GM23248 (cell line): ENCODE measurements at regions not wholly inside any gene's neighbourhood (a gene's known extent, or its start where the extent isn't known, plus 50 kb on each side); places are given as distances from the start of the nearest gene placed in this dataset.

Experiments
- DNase-seq: peaks from one replicate; pipeline ENCODE4 v3.0.0-alpha.2; 2015
- H2AFZ ChIP-seq: fragments of 200-600 bp; sonication (generic); 2 replicates; pipeline ENCODE4 v1.6.1; 2016; ENCODE audit warnings: antibody characterized with exemption
- H3F3A ChIP-seq: fragments of 200-600 bp; sonication (generic); 2 replicates; pipeline ENCODE4 v1.6.1; 2016; ENCODE audit warnings: mild to moderate bottlenecking, antibody characterized with exemption, mixed run types; ENCODE audit not compliant: insufficient read depth
- H3K27ac ChIP-seq: fragments of 200-600 bp; sonication (generic); 2 replicates; pipeline ENCODE4 v1.5.1; 2016; ENCODE audit warnings: mild to moderate bottlenecking
- H3K27me3 ChIP-seq: fragments of 200-600 bp; sonication (generic); replicated peaks from 2 replicates; pipeline ENCODE4 v1.6.1; 2016; ENCODE audit warnings: mild to moderate bottlenecking; ENCODE audit not compliant: insufficient read depth
- H3K36me3 ChIP-seq: fragments of 200-600 bp; sonication (generic); 2 replicates; pipeline ENCODE4 v1.6.1; 2016; ENCODE audit warnings: low read depth, mild to moderate bottlenecking
- H3K4me1 ChIP-seq: fragments of 200-600 bp; sonication (generic); 2 replicates; pipeline ENCODE4 v1.6.1; 2016; ENCODE audit warnings: mild to moderate bottlenecking; ENCODE audit not compliant: insufficient read depth
- H3K4me2 ChIP-seq: fragments of 200-600 bp; sonication (generic); one replicate; pipeline ENCODE4 v1.6.1; 2016; ENCODE audit warnings: mild to moderate bottlenecking; ENCODE audit not compliant: unreplicated experiment
- H3K4me3 ChIP-seq: fragments of 200-600 bp; sonication (generic); 2 replicates; pipeline ENCODE4 v1.5.1; 2016; ENCODE audit warnings: mild to moderate bottlenecking
- H3K79me2 ChIP-seq: fragments of 200-600 bp; sonication (generic); 2 replicates; pipeline ENCODE4 v1.6.1; 2016; ENCODE audit warnings: mild to moderate bottlenecking; ENCODE audit not compliant: insufficient read depth
- H3K9ac ChIP-seq: fragments of 200-600 bp; sonication (generic); 2 replicates; pipeline ENCODE4 v1.6.1; 2016; ENCODE audit warnings: mild to moderate bottlenecking
- H3K9me2 ChIP-seq: fragments of 200-600 bp; sonication (generic); 2 replicates; pipeline ENCODE4 v1.6.1; 2016; ENCODE audit warnings: mixed run types, mild to moderate bottlenecking, moderate library complexity; ENCODE audit not compliant: insufficient read depth
- H3K9me3 ChIP-seq: fragments of 200-600 bp; sonication (generic); one replicate; pipeline ENCODE4 v1.6.1; 2017; ENCODE audit warnings: low read depth
- H4K20me1 ChIP-seq: fragments of 200-600 bp; sonication (generic); 2 replicates; pipeline ENCODE4 v1.6.0; 2016; ENCODE audit not compliant: insufficient read depth
- EZH2 ChIP-seq: fragments of 200-600 bp; sonication (generic); IDR thresholded peaks from 2 replicates; pipeline ENCODE4 v1.6.1; 2018; ENCODE audit warnings: antibody characterized with exemption, mild to moderate bottlenecking; ENCODE audit not compliant: insufficient read depth, poor library complexity, severe bottlenecking
- EZH2phosphoT487 ChIP-seq: fragments of 200-600 bp; sonication (generic); IDR thresholded peaks from 2 replicates; pipeline ENCODE4 v1.6.1; 2018; ENCODE audit warnings: antibody characterized with exemption, moderate library complexity, mild to moderate bottlenecking, low read depth; ENCODE audit not compliant: insufficient read depth
- WGBS, 2 experiments: methylation state at CpG; one replicate each; pipeline ENCODE4 v1.1.6; 2015 to 2017; ENCODE audit warnings: low lambda C conversion rate in 2 of 2, low coverage in 1 of 2; ENCODE audit errors: missing lambda C conversion rate in 2 of 2; 5-methylcytosine and 5-hydroxymethylcytosine counted together
- in situ Hi-C: fragments of 300-500 bp; cut with MboI; formaldehyde crosslinking; loops from 2 replicates; pipeline ENCODE4 v1.15.0; 2020

GRCh38 chr7:86207740-86208139, 436.0 kb upstream of the GRM3 start:
- Histone ChIP-seq H3K27ac (no peak overlapping the region), H3F3A (no peaks in the 10 kb centered on the region), H2AFZ (no peak overlapping the region), H3K4me1 (no peaks in the 10 kb centered on the region), H4K20me1 (no peaks in the 10 kb centered on the region), H3K36me3 (no peaks in the 10 kb centered on the region), H3K4me2 (no peak overlapping the region), H3K9ac (no peak overlapping the region), H3K79me2 (no peaks in the 10 kb centered on the region), H3K27me3 (no peaks in the 10 kb centered on the region), H3K9me3 (no peaks in the 10 kb centered on the region), H3K9me2 (no peaks in the 10 kb centered on the region), H3K4me3 (no peak overlapping the region)
- no peak for TF ChIP-seq EZH2
- TF ChIP-seq EZH2phosphoT487, result no peak
- 13 to 14% methylated on average over 3 of the region's 3 CpGs for WGBS, 2 experiments
- in situ Hi-C loops, result no loop called here
- DNase-seq, result no peak

- WGBS, 2 experiments, result 7 to 8% methylated on average over 3 of the region's 3 CpGs
- TF ChIP-seq EZH2 (no peak), EZH2phosphoT487 (no peak)
- H3K27ac ChIP-seq, result no peak overlapping the region
- no peaks in the 10 kb centered on the region for H3F3A ChIP-seq
- H4K20me1 ChIP-seq, result no peaks in the 10 kb centered on the region
- H2AFZ ChIP-seq, result no peak overlapping the region
- H3K36me3 ChIP-seq, result no peaks in the 10 kb centered on the region
- H3K9ac ChIP-seq, result no peak overlapping the region
- H3K9me3 ChIP-seq, result no peaks in the 10 kb centered on the region
- DNase-seq, result no peak
- in situ Hi-C loops, result no loop called here
- no peak overlapping the region for H3K4me3 ChIP-seq
- H3K4me1 ChIP-seq, result no peaks in the 10 kb centered on the region
- no peaks in the 10 kb centered on the region for H3K9me2 ChIP-seq
- no peaks in the 10 kb centered on the region for H3K27me3 ChIP-seq
- H3K4me2 ChIP-seq, result no peak overlapping the region
- no peaks in the 10 kb centered on the region for H3K79me2 ChIP-seq
These were observed 440.9 kb upstream of the GRM3 start for GRCh38 chr7:86202833-86203232.

GRCh38 chr7:86201767-86202166, 441.9 kb upstream of the GRM3 start:
- TF ChIP-seq EZH2phosphoT487 (no peak), EZH2 (no peak)
- Histone ChIP-seq H3K79me2 (no peaks in the 10 kb centered on the region), H3F3A (no peaks in the 10 kb centered on the region), H3K36me3 (no peaks in the 10 kb centered on the region), H2AFZ (no peak overlapping the region), H3K4me2 (no peak overlapping the region), H3K27ac (no peak overlapping the region), H3K9me3 (no peaks in the 10 kb centered on the region), H3K4me1 (no peaks in the 10 kb centered on the region), H3K4me3 (no peak overlapping the region), H3K27me3 (no peaks in the 10 kb centered on the region), H4K20me1 (no peaks in the 10 kb centered on the region), H3K9me2 (no peaks in the 10 kb centered on the region), H3K9ac (no peak overlapping the region)
- 40 to 41% methylated on average over 5 of the region's 5 CpGs for WGBS, 2 experiments
- no peak for DNase-seq
- in situ Hi-C loops, result no loop called here

GRCh38 chr7:86199881-86200614, 443.7 kb upstream of the GRM3 start:
- H3F3A ChIP-seq, result no peaks in the 10 kb centered on the region
- H3K4me2 ChIP-seq, result no peak overlapping the region
- no peaks in the 10 kb centered on the region for H3K36me3 ChIP-seq
- no peaks in the 10 kb centered on the region for H3K9me2 ChIP-seq
- in situ Hi-C loops, result no loop called here
- H4K20me1 ChIP-seq, result no peaks in the 10 kb centered on the region
- no peak overlapping the region for H3K9ac ChIP-seq
- no peaks in the 10 kb centered on the region for H3K79me2 ChIP-seq
- H3K9me3 ChIP-seq, result no peaks in the 10 kb centered on the region
- TF ChIP-seq EZH2 (no peak), EZH2phosphoT487 (no peak)
- no peaks in the 10 kb centered on the region for H3K4me1 ChIP-seq
- WGBS, 2 experiments, result 11 to 12% methylated on average over 3 of the region's 3 CpGs
- no peak for DNase-seq
- H3K4me3 ChIP-seq, result no peak overlapping the region
- no peak overlapping the region for H2AFZ ChIP-seq
- no peak overlapping the region for H3K27ac ChIP-seq
- H3K27me3 ChIP-seq, result no peaks in the 10 kb centered on the region

- H3K9ac ChIP-seq, result no peak overlapping the region
- DNase-seq, result no peak
- no peak overlapping the region for H3K27ac ChIP-seq
- TF ChIP-seq EZH2phosphoT487 (no peak), EZH2 (no peak)
- no peaks in the 10 kb centered on the region for H3K27me3 ChIP-seq
- H3K36me3 ChIP-seq, result no peaks in the 10 kb centered on the region
- H4K20me1 ChIP-seq, result no peaks in the 10 kb centered on the region
- no peaks in the 10 kb centered on the region for H3K9me2 ChIP-seq
- no peaks in the 10 kb centered on the region for H3K4me1 ChIP-seq
- H3K4me2 ChIP-seq, result no peak overlapping the region
- H2AFZ ChIP-seq, result no peak overlapping the region
- H3K4me3 ChIP-seq, result no peak overlapping the region
- in situ Hi-C loops, result no loop called here
- no peaks in the 10 kb centered on the region for H3K9me3 ChIP-seq
- H3K79me2 ChIP-seq, result no peaks in the 10 kb centered on the region
- no peaks in the 10 kb centered on the region for H3F3A ChIP-seq
These were observed 453.4 kb upstream of the GRM3 start for GRCh38 chr7:86190351-86190750.
